ENCODE measurements at regions not wholly inside any gene's neighbourhood (a gene's known extent, or its start where the extent isn't known, plus 50 kb on each side); places are given as distances from the start of the nearest gene placed in this dataset.

DNA sequence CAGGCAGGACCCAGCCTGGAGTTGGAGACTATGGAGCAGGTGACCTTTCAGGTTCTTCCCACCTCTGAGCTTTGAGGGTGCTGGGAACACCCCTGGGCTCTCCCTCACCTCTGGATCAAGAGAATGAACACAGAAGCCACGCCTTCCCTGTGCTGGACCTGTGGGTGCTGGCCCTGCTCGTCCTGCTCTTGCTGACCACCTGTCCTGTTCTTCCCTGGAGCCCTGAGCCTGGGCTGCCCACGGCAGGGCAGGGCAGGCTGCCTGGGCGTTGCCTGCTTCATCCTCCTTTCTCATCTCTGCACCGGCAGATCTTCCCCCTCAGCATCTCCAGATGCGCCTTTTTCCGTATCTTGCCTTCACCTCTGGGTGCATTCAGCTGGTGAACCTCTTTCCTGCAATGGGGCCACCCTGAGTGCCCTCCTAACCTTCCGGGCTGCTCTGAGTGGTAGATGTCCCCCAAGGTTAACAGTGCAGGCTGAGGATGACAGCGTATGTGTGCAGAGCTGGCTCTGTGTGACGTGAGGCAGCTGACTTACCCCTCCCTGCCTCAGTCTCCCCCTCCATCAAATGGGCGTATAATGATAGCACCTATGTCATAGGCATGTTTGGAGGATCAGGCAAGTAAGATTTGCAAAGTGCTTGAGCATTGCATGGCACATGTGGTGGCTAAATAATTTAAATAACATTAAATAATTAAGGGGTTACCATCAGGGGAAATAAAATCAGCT, 225.8 kb upstream of the CIBAR2 start:
- TF ChIP-seq POLR2AphosphoS5 (IDR thresholded peaks at IDR 0.05; ENCODE audit: low read depth, low read length): no peak
- TF ChIP-seq TAF1 (IDR thresholded peaks at IDR 0.05; ENCODE audit: low read depth, low read length): no peak

All from GM12891 (cell line).